ENCODE measurements at regions not wholly inside any gene's neighbourhood (a gene's known extent, or its start where the extent isn't known, plus 50 kb on each side); places are given as distances from the start of the nearest gene placed in this dataset.

DNA sequence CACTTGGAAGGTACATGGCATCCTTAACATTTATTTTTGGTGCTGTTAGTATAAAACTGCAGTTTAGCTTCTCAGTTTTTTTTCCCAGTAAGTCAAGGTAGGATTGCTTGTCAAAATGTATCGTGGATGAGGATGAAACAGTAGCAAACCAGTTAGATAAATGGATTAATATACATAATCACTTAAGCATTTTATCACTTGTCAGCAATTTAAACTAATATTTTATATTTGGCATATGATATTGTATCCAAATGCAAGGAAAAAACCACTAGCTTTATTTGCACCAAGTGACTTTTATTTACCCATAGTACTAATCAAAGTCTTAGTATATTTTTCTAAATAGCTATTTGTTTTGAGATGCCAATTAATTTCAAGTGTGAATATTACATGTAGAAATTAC is 137.7 kb upstream of the XIRP2 start:
- TF ChIP-seq, protein P1, sequence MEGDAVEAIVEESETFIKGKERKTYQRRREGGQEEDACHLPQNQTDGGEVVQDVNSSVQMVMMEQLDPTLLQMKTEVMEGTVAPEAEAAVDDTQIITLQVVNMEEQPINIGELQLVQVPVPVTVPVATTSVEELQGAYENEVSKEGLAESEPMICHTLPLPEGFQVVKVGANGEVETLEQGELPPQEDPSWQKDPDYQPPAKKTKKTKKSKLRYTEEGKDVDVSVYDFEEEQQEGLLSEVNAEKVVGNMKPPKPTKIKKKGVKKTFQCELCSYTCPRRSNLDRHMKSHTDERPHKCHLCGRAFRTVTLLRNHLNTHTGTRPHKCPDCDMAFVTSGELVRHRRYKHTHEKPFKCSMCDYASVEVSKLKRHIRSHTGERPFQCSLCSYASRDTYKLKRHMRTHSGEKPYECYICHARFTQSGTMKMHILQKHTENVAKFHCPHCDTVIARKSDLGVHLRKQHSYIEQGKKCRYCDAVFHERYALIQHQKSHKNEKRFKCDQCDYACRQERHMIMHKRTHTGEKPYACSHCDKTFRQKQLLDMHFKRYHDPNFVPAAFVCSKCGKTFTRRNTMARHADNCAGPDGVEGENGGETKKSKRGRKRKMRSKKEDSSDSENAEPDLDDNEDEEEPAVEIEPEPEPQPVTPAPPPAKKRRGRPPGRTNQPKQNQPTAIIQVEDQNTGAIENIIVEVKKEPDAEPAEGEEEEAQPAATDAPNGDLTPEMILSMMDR (IDR thresholded peaks at IDR 0.05): no peak
- TF ChIP-seq POLR2A (IDR thresholded peaks at IDR 0.05): no peak

Measured in body of pancreas (tissue), 4 donors.